ENCODE measurements at regions not wholly inside any gene's neighbourhood (a gene's known extent, or its start where the extent isn't known, plus 50 kb on each side); places are given as distances from the start of the nearest gene placed in this dataset.

DNA sequence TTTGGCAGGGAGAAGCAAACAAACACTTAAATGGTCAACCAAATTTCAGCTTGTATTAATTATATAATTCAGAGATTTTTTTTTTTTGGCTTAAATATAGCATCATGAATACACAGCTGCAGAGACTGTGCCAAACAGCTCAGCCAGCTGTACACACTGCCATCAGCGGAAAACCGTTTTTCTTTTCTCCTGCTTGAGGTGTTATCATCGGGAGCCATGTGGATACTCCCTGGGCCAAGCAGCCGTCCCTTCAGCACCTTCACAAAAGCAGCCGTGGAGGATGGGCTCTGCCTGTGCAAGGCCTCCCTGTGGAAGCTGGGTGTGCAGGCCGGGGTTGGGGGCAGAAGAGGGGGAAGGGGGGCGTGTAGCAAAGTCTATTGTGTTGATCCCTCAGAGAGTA lies 85.0 kb downstream of the NUF2 start:
- TF ChIP-seq EZH2 (IDR thresholded peaks at IDR 0.05; ENCODE audit: borderline replicate concordance, low read depth, low read length, poor library complexity, severe bottlenecking), result no peak
- TF ChIP-seq, protein P1, sequence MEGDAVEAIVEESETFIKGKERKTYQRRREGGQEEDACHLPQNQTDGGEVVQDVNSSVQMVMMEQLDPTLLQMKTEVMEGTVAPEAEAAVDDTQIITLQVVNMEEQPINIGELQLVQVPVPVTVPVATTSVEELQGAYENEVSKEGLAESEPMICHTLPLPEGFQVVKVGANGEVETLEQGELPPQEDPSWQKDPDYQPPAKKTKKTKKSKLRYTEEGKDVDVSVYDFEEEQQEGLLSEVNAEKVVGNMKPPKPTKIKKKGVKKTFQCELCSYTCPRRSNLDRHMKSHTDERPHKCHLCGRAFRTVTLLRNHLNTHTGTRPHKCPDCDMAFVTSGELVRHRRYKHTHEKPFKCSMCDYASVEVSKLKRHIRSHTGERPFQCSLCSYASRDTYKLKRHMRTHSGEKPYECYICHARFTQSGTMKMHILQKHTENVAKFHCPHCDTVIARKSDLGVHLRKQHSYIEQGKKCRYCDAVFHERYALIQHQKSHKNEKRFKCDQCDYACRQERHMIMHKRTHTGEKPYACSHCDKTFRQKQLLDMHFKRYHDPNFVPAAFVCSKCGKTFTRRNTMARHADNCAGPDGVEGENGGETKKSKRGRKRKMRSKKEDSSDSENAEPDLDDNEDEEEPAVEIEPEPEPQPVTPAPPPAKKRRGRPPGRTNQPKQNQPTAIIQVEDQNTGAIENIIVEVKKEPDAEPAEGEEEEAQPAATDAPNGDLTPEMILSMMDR (conservative IDR thresholded peaks at IDR 0.05; ENCODE audit: low read depth, low read length), result no peak
